ENCODE measurements at regions not wholly inside any gene's neighbourhood (a gene's known extent, or its start where the extent isn't known, plus 50 kb on each side); places are given as distances from the start of the nearest gene placed in this dataset.

- CTCF ChIA-PET: no interaction called here
- Histone ChIP-seq H3K9ac (ENCODE audit: control insufficient read depth, insufficient read depth, low read length) (no peak overlapping the region), H3K36me3 (ENCODE audit: control insufficient read depth in 2 of 2, insufficient read depth in 2 of 2, low read length in 1 of 2) (no peaks in the 10 kb centered on the region), H3K79me2 (ENCODE audit: control insufficient read depth, insufficient read depth, low read length) (no peaks in the 10 kb centered on the region), H3K4me1 (ENCODE audit: control insufficient read depth, insufficient read depth, low read length) (no peaks in the 10 kb centered on the region), H3K27me3 (replicated peaks in 1 of 2; ENCODE audit: control insufficient read depth in 2 of 2, insufficient read depth in 2 of 2, low read length in 1 of 2) (no peaks in the 10 kb centered on the region), H3K9me3 (replicated peaks; ENCODE audit: control insufficient read depth, insufficient read depth, low read length) (no peaks in the 10 kb centered on the region), H2AFZ (ENCODE audit: control insufficient read depth, low read depth, low read length) (no peak overlapping the region), H3K4me3 (no peak overlapping the region), H3K27ac (ENCODE audit: control insufficient read depth, insufficient read depth) (no peak overlapping the region), H3K4me2 (ENCODE audit: control insufficient read depth, insufficient read depth) (no peak overlapping the region), H4K20me1 (ENCODE audit: control insufficient read depth, insufficient read depth) (no peaks in the 10 kb centered on the region)
- in situ Hi-C loops (cut with MboI): loop anchor here (5.0 to 25.0 kb wide), 2 partner anchors 1343 to 1703 kb away; no protein-coding TSS in a partner anchor
- DNase-seq (ENCODE audit: low read depth, low spot score): no peak
- BruUV-seq (replicated peaks): no TSS peak
- POLR2A ChIA-PET: no interaction called here
- ATAC-seq: no peak
- 32% methylated on average over 3 of the region's 3 CpGs for WGBS (ENCODE audit: insufficient coverage, insufficient replicate concordance, low lambda C conversion rate, missing lambda C conversion rate)
- SMC1A ChIA-PET (ENCODE audit: uncharacterized antibody, unreplicated experiment): interaction anchor here (1.1 kb wide), 1 partner anchor 20 kb away, joined by 3 read pairs; no protein-coding TSS in a partner anchor
- RAD21 ChIA-PET (ENCODE audit: unreplicated experiment): no interaction called here
- no peak for FAIRE-seq
- intact Hi-C loops (cut with micrococcal nuclease; ENCODE audit: unreplicated experiment): loop anchor here (10.0 kb wide), 1 partner anchor 1701 kb away; no protein-coding TSS in a partner anchor
- TF ChIP-seq NR2C1 (IDR thresholded peaks at IDR 0.05) (no peak), MEF2A (IDR thresholded peaks at IDR 0.05; ENCODE audit: insufficient read depth, low read depth, low read length) (no peak), ZNF384 (IDR thresholded peaks at IDR 0.05; ENCODE audit: borderline replicate concordance, low read depth, low read length) (no peak), BCLAF1 (IDR thresholded peaks at IDR 0.05) (no peak), ZBTB4 (CRISPR knock-in tag; IDR thresholded peaks at IDR 0.05) (no peak), ZNF592 (IDR thresholded peaks at IDR 0.05) (no peak), ZNF274 (IDR thresholded peaks at IDR 0.05; ENCODE audit: insufficient read depth, insufficient read length) (no peak), ZNF217 (IDR thresholded peaks at IDR 0.05) (no peak), HCFC1 (IDR thresholded peaks at IDR 0.05; ENCODE audit: low read length) (no peak), PBX3 (IDR thresholded peaks at IDR 0.05; ENCODE audit: insufficient replicate concordance, low read depth, low read length) (no peak), ETV6 (conservative IDR thresholded peaks at IDR 0.05 in 1 of 2, IDR thresholded peaks at IDR 0.05 in 1 of 2; ENCODE audit: borderline replicate concordance in 1 of 2, low read depth in 1 of 2) (no peak), SP1 (IDR thresholded peaks at IDR 0.05; ENCODE audit: low read depth, low read length) (no peak), SRF (IDR thresholded peaks at IDR 0.05; ENCODE audit: low read depth in 2 of 2, low read length in 2 of 2) (no peak)
Observed at GRCh38 chr10:9334270-9334669, 1279.8 kb downstream of the GATA3 start.
